CD1c-positive myeloid dendritic cell (primary cell): ENCODE measurements at regions not wholly inside any gene's neighbourhood (a gene's known extent, or its start where the extent isn't known, plus 50 kb on each side); places are given as distances from the start of the nearest gene placed in this dataset.
A peak's percentile ranks its signal among the peaks of the same experiment; 100 is the strongest.

Experiments used
- DNase-seq: peaks from one replicate; pipeline ENCODE4 v3.0.0-alpha.2; 2016; ENCODE audit errors: extremely low spot score

GRCh38 chr9:95757439-95757838 lies 118.1 kb upstream of the ERCC6L2 start:
- DNase-seq: no peak

- DNase-seq: no peak
Observed at GRCh38 chr9:95756986-95757385, 118.5 kb upstream of the ERCC6L2 start.

GRCh38 chr9:95756101-95756500 lies 119.4 kb upstream of the ERCC6L2 start:
- DNase-seq: no peak

- no peak for DNase-seq
Observed at GRCh38 chr9:95755421-95755730, 120.1 kb upstream of the ERCC6L2 start.

- no peak for DNase-seq
Observed at GRCh38 chr9:95754533-95755420, 120.7 kb upstream of the ERCC6L2 start.

- no peak for DNase-seq
Observed at GRCh38 chr9:95753762-95754465, 121.6 kb upstream of the ERCC6L2 start.

- DNase-seq: no peak
Observed at GRCh38 chr9:95752129-95752731, 123.3 kb upstream of the ERCC6L2 start.

GRCh38 chr9:95751520-95751790 lies 124.0 kb upstream of the ERCC6L2 start:
- no peak for DNase-seq

- DNase-seq: peak; percentile 3
Observed at GRCh38 chr9:95750725-95751519, 124.6 kb upstream of the ERCC6L2 start.

GRCh38 chr9:95749493-95749892 lies 126.0 kb upstream of the ERCC6L2 start:
- DNase-seq: no peak

GRCh38 chr9:95746408-95747180 lies 128.9 kb upstream of the ERCC6L2 start:
- no peak for DNase-seq

GRCh38 chr9:95742821-95743220 lies 132.7 kb upstream of the ERCC6L2 start:
- DNase-seq: no peak

GRCh38 chr9:95741631-95742030 lies 133.9 kb upstream of the ERCC6L2 start:
- no peak for DNase-seq

- no peak for DNase-seq
Observed at GRCh38 chr9:95740217-95741004, 135.1 kb upstream of the ERCC6L2 start.

GRCh38 chr9:95738438-95738837 lies 137.1 kb upstream of the ERCC6L2 start:
- no peak for DNase-seq

GRCh38 chr9:95736891-95737522 lies 138.5 kb upstream of the ERCC6L2 start:
- DNase-seq: no peak

- DNase-seq: no peak
Observed at GRCh38 chr9:95736370-95736769, 139.1 kb upstream of the ERCC6L2 start.

GRCh38 chr9:95735701-95736100 lies 139.8 kb upstream of the ERCC6L2 start:
- no peak for DNase-seq

GRCh38 chr9:95733741-95734666 lies 141.5 kb upstream of the ERCC6L2 start:
- DNase-seq: no peak
